Duodenal mucosa (tissue), 2 donors: ENCODE measurements at regions not wholly inside any gene's neighbourhood (a gene's known extent, or its start where the extent isn't known, plus 50 kb on each side); places are given as distances from the start of the nearest gene placed in this dataset.

Experiments
- H3K27ac ChIP-seq: one replicate; pipeline ENCODE4 v1.7.0; 2013; ENCODE audit warnings: low read depth, low read length
- H3K27me3 ChIP-seq, 2 donors: one replicate each; pipeline ENCODE4 v1.7.0; 2013; ENCODE audit warnings: low read length in 2 of 2, control low read depth in 1 of 2; ENCODE audit not compliant: insufficient read depth in 2 of 2, control insufficient read depth in 1 of 2
- H3K36me3 ChIP-seq, 2 donors: one replicate each; pipeline ENCODE4 v1.7.0; 2013; ENCODE audit warnings: low read length in 2 of 2, control low read depth in 1 of 2; ENCODE audit not compliant: insufficient read depth in 2 of 2, control insufficient read depth in 1 of 2
- H3K4me1 ChIP-seq, 2 donors: one replicate each; pipeline ENCODE4 v1.7.0; 2013; ENCODE audit warnings: low read length in 2 of 2, control low read depth in 1 of 2; ENCODE audit not compliant: insufficient read depth in 2 of 2, control insufficient read depth in 1 of 2
- H3K4me3 ChIP-seq, 2 donors: one replicate each; pipeline ENCODE4 v1.7.0; 2013; ENCODE audit warnings: low read length in 2 of 2, low read depth in 1 of 2
- H3K9ac ChIP-seq, 2 donors: one replicate each; pipeline ENCODE4 v1.7.0; 2013; ENCODE audit warnings: low read length in 2 of 2, low read depth in 1 of 2
- H3K9me3 ChIP-seq, 2 donors: one replicate each; pipeline ENCODE4 v1.7.0; 2013; ENCODE audit warnings: low read length in 2 of 2, control low read depth in 1 of 2; ENCODE audit not compliant: control insufficient read depth in 1 of 2

GRCh38 chr12:76135456-76135855 lies 51.0 kb upstream of the NAP1L1 start:
- Histone ChIP-seq H3K9me3 (peaks cover 0 to 9% of the 10 kb centered on the region in 2 donors), H3K36me3 (no peaks in the 10 kb centered on the region), H3K27ac (no peak overlapping the region), H3K4me1 (no peaks in the 10 kb centered on the region), H3K9ac (no peak overlapping the region), H3K27me3 (no peaks in the 10 kb centered on the region), H3K4me3 (no peak overlapping the region)
